Ovary (tissue), 3 donors: ENCODE measurements at regions not wholly inside any gene's neighbourhood (a gene's known extent, or its start where the extent isn't known, plus 50 kb on each side); places are given as distances from the start of the nearest gene placed in this dataset.

Source experiments
- CTCF ChIP-seq, 3 donors: fragments of 450-650 bp in 2 of 3; fragments of 200-600 bp in 1 of 3; IDR thresholded peaks; one replicate each; pipeline versions ENCODE4 v1.5.1 to v1.8.0; 2016 to 2022; ENCODE audit warnings: antibody characterized with exemption in 3 of 3, mild to moderate bottlenecking in 1 of 3
- EP300 ChIP-seq: sonication (generic); formaldehyde crosslinking; IDR thresholded peaks from one replicate; pipeline ENCODE4 v1.6.1; 2017; ENCODE audit warnings: antibody characterized with exemption
- POLR2A ChIP-seq: fragments of 450-650 bp; IDR thresholded peaks from one replicate; pipeline ENCODE4 v1.6.1; 2017; ENCODE audit warnings: antibody characterized with exemption, mild to moderate bottlenecking, moderate library complexity
- donor health status: DM: no; HTN: no; CAD: no.

- TF ChIP-seq CTCF (IDR thresholded peaks at IDR 0.05), result no peak
- TF ChIP-seq POLR2A, result no peak
- TF ChIP-seq EP300, result no peak
Measured at GRCh38 chr9:86767373-86767772, 179.9 kb downstream of the GAS1 start.
